SU-DHL-6 (cell line): ENCODE measurements at regions not wholly inside any gene's neighbourhood (a gene's known extent, or its start where the extent isn't known, plus 50 kb on each side); places are given as distances from the start of the nearest gene placed in this dataset.

Experiments used
- H2AFZ ChIP-seq: fragments of 200-600 bp; sonication (generic); 2 replicates; pipeline ENCODE4 v1.6.1; 2014; ENCODE audit warnings: low read depth, mild to moderate bottlenecking, moderate library complexity, mixed read lengths, antibody characterized with exemption, low read length; ENCODE audit not compliant: severe bottlenecking
- H3F3A ChIP-seq: fragments of 200-600 bp; shearing (Covaris generic); 2 replicates; pipeline ENCODE4 v1.6.0; 2016; ENCODE audit warnings: antibody characterized with exemption, mild to moderate bottlenecking; ENCODE audit not compliant: insufficient read depth
- H3K27ac ChIP-seq: fragments of 200-600 bp; sonication (generic); 2 replicates; pipeline ENCODE4 v1.5.1; 2016; ENCODE audit warnings: low read depth, mild to moderate bottlenecking, low read length, moderate library complexity, mixed read lengths
- H3K27me3 ChIP-seq: fragments of 200-600 bp; sonication (generic), shearing (Covaris generic); 2 replicates; pipeline ENCODE4 v1.6.0; 2014; ENCODE audit warnings: mild to moderate bottlenecking, low read length
- H3K36me3 ChIP-seq: fragments of 200-600 bp; sonication (generic); 2 replicates; pipeline ENCODE4 v1.6.1; 2014; ENCODE audit warnings: mild to moderate bottlenecking, low read length, mixed read lengths
- H3K4me2 ChIP-seq: fragments of 300-600, 200-600 bp; shearing (Covaris generic), sonication (generic); 2 replicates; pipeline ENCODE4 v1.6.0; 2014; ENCODE audit warnings: low read length, low read depth, mild to moderate bottlenecking; ENCODE audit not compliant: poor library complexity, severe bottlenecking
- H3K4me3 ChIP-seq: fragments of 200-600 bp; sonication (generic); 2 replicates; pipeline ENCODE4 v1.5.1; 2014; ENCODE audit warnings: antibody characterized with exemption, low read length, mild to moderate bottlenecking, mixed read lengths; ENCODE audit not compliant: insufficient read depth, poor library complexity, severe bottlenecking
- H3K79me2 ChIP-seq: fragments of 200-600 bp; sonication (generic); 2 replicates; pipeline ENCODE4 v1.6.1; 2014; ENCODE audit warnings: mild to moderate bottlenecking, low read length, moderate library complexity; ENCODE audit not compliant: insufficient read depth
- H3K9ac ChIP-seq: fragments of 200-600 bp; sonication (generic); 2 replicates; pipeline ENCODE4 v1.7.0; 2014; ENCODE audit warnings: mild to moderate bottlenecking, low read length
- H3K9me2 ChIP-seq: fragments of 200-600 bp; sonication (generic); replicated peaks from 2 replicates; pipeline ENCODE4 v1.6.1; 2014; ENCODE audit warnings: low read length; ENCODE audit not compliant: insufficient read depth
- H3K9me3 ChIP-seq: fragments of 200-600 bp; sonication (generic); 2 replicates; pipeline ENCODE4 v1.6.1; 2014; ENCODE audit warnings: low read length, mixed read lengths; ENCODE audit not compliant: insufficient read depth
- H4K20me1 ChIP-seq: fragments of 200-600 bp; sonication (generic); 2 replicates; pipeline ENCODE4 v1.6.1; 2014; ENCODE audit warnings: low read depth, mild to moderate bottlenecking, antibody characterized with exemption, low read length, moderate library complexity, mixed read lengths
- EZH2phosphoT487 ChIP-seq: fragments of 200-600 bp; sonication (generic), shearing (Covaris generic); conservative IDR thresholded peaks from 2 replicates; pipeline ENCODE4 v1.6.1; 2018; ENCODE audit warnings: mild to moderate bottlenecking, antibody characterized with exemption, low read length, moderate library complexity, mixed read lengths
- TF ChIP-seq, protein P1 (sequence below): fragments of 200-600 bp; sonication (generic); IDR thresholded peaks from one replicate; pipeline ENCODE4 v1.5.1; 2017; ENCODE audit warnings: antibody characterized with exemption, mild to moderate bottlenecking, low read length, moderate library complexity; ENCODE audit not compliant: insufficient read depth, poor library complexity, severe bottlenecking

DNA sequence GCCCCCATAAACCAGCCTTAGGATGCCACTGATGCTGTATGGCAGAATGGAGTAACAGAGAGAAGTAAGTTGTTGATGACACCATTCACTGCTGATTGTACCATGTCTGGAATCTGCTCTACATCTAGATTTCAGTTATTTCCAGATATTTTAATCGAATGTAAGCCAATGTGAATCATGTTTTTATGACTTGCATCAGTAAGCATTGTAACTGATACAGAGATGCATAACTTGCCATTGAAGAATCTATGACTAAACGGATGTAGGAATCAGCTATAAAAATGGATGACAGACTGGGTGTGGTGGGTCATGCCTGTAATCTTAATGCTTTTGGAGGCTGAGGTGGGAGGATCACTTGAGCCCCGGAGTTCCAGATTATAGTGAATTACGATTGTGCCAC lies 161.0 kb upstream of the GATB start:
- H2AFZ ChIP-seq, result no peak overlapping the region
- no peaks in the 10 kb centered on the region for H3K9me3 ChIP-seq
- H3K27me3 ChIP-seq, result no peaks in the 10 kb centered on the region
- no peak overlapping the region for H3K4me2 ChIP-seq
- H3K27ac ChIP-seq, result no peak overlapping the region
- H3K36me3 ChIP-seq, result no peaks in the 10 kb centered on the region
- TF ChIP-seq, protein P1, sequence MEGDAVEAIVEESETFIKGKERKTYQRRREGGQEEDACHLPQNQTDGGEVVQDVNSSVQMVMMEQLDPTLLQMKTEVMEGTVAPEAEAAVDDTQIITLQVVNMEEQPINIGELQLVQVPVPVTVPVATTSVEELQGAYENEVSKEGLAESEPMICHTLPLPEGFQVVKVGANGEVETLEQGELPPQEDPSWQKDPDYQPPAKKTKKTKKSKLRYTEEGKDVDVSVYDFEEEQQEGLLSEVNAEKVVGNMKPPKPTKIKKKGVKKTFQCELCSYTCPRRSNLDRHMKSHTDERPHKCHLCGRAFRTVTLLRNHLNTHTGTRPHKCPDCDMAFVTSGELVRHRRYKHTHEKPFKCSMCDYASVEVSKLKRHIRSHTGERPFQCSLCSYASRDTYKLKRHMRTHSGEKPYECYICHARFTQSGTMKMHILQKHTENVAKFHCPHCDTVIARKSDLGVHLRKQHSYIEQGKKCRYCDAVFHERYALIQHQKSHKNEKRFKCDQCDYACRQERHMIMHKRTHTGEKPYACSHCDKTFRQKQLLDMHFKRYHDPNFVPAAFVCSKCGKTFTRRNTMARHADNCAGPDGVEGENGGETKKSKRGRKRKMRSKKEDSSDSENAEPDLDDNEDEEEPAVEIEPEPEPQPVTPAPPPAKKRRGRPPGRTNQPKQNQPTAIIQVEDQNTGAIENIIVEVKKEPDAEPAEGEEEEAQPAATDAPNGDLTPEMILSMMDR, result no peak
- TF ChIP-seq EZH2phosphoT487, result no peak
- H3K79me2 ChIP-seq, result no peaks in the 10 kb centered on the region
- H3K4me3 ChIP-seq, result no peak overlapping the region
- no peak overlapping the region for H3K9ac ChIP-seq
- H3F3A ChIP-seq, result no peaks in the 10 kb centered on the region
- no peaks in the 10 kb centered on the region for H3K9me2 ChIP-seq
- H4K20me1 ChIP-seq, result no peaks in the 10 kb centered on the region

DNA sequence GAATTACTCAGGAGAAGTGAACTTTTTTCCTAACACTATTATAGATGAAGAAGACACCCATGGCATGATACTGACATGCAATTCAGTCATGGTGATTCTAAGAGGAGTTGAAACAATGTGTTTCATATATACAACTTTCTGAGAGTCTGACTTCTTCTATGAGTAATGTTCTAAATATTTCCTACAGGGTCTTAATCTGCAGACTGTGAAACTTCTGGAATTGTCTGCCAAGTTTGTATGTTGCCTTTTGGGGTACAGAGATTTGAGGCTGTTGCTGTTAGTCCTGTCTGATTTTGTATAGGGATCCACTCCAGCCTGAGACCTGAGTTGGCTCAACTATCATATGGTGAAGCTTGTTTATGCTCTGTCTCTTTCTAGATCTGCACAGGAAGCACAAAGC lies 160.6 kb upstream of the GATB start:
- no peaks in the 10 kb centered on the region for H4K20me1 ChIP-seq
- H3F3A ChIP-seq, result no peaks in the 10 kb centered on the region
- no peaks in the 10 kb centered on the region for H3K79me2 ChIP-seq
- H3K9me2 ChIP-seq, result no peaks in the 10 kb centered on the region
- no peak overlapping the region for H3K4me2 ChIP-seq
- no peak overlapping the region for H2AFZ ChIP-seq
- H3K27me3 ChIP-seq, result no peaks in the 10 kb centered on the region
- H3K4me3 ChIP-seq, result no peak overlapping the region
- no peaks in the 10 kb centered on the region for H3K36me3 ChIP-seq
- TF ChIP-seq, protein P1, result no peak
- no peak for TF ChIP-seq EZH2phosphoT487
- H3K9ac ChIP-seq, result no peak overlapping the region
- no peaks in the 10 kb centered on the region for H3K9me3 ChIP-seq
- no peak overlapping the region for H3K27ac ChIP-seq

DNA sequence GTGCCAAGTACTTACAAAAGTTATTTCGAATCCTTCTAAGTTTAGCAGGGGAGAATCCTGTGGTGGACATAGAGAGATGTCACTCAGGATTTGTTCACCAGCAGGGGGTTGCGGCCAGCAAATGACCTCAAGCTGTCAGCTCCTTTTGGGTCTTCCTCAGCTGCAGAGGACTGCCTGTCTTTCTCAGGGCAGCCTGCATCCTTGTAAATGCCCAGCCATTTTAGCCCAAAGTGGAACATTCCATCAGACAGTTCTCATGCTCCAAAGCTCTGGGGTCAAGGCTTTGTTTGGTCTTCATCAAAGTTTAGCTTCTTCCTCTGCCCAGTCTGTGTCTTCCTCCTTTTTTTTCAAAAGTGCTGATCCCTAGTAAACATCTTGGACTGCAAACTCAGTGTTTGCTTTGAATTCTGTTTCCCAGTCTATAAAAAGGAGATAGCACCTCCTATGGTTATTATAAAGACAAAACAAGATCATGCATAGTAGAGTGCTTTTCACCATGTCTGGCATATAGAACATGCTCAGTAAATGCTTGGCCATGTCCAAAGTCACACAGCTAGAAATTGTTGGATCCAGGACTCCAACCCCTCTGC lies 156.4 kb upstream of the GATB start:
- Histone ChIP-seq H3K4me3 (no peak overlapping the region), H3K27ac (no peak overlapping the region), H2AFZ (no peak overlapping the region), H3K79me2 (no peaks in the 10 kb centered on the region), H3K27me3 (no peaks in the 10 kb centered on the region), H3K4me2 (no peak overlapping the region), H3K36me3 (no peaks in the 10 kb centered on the region), H4K20me1 (no peaks in the 10 kb centered on the region), H3K9me2 (no peaks in the 10 kb centered on the region), H3K9me3 (no peaks in the 10 kb centered on the region), H3F3A (no peaks in the 10 kb centered on the region), H3K9ac (no peak overlapping the region)
- TF ChIP-seq EZH2phosphoT487, result no peak
- TF ChIP-seq, protein P1, result no peak
